Fibroblast of pulmonary artery (primary cell): ENCODE measurements at regions not wholly inside any gene's neighbourhood (a gene's known extent, or its start where the extent isn't known, plus 50 kb on each side); places are given as distances from the start of the nearest gene placed in this dataset.

ENCODE experiments used
- DNase-seq: peaks from one replicate; pipeline ENCODE4 v3.0.0-alpha.2; 2010; ENCODE audit warnings: low read depth
- H3K4me3 ChIP-seq: replicated peaks from 2 replicates; pipeline ENCODE4 v1.5.1; 2011; ENCODE audit warnings: low read depth, mild to moderate bottlenecking, control low read depth, low read length, moderate library complexity
- CTCF ChIP-seq: IDR thresholded peaks from 2 replicates; pipeline ENCODE4 v1.5.1; 2011; ENCODE audit warnings: mild to moderate bottlenecking, control low read depth, low read length, inconsistent platforms; ENCODE audit errors: missing control alignments

- TF ChIP-seq CTCF, result no peak
- H3K4me3 ChIP-seq, result no peak overlapping the region
- DNase-seq, result no peak
These were observed 49.9 kb upstream of the KCNN2 start for GRCh38 chr5:114311968-114312367.
